GM23338 (cell line): ENCODE measurements at regions not wholly inside any gene's neighbourhood (a gene's known extent, or its start where the extent isn't known, plus 50 kb on each side); places are given as distances from the start of the nearest gene placed in this dataset.

Source experiments
- ETS1 ChIP-seq: IDR thresholded peaks from 2 replicates; pipeline ENCODE4 v1.6.1; 2016; ENCODE audit warnings: antibody characterized with exemption
- EZH2 ChIP-seq: fragments of 200-600 bp; sonication (generic); IDR thresholded peaks from one replicate; pipeline ENCODE4 v1.8.0; 2017; ENCODE audit warnings: antibody characterized with exemption, mild to moderate bottlenecking, low read depth; ENCODE audit not compliant: unreplicated experiment
- NANOG ChIP-seq: IDR thresholded peaks from 2 replicates; pipeline ENCODE4 v1.6.1; 2016; ENCODE audit warnings: antibody characterized with exemption, borderline replicate concordance
- POLR2AphosphoS5 ChIP-seq: IDR thresholded peaks from 2 replicates; pipeline ENCODE4 v1.6.1; 2016; ENCODE audit warnings: antibody characterized with exemption, low read depth
- ZNF114 ChIP-seq: fragments of 250-450 bp; sonication (Bioruptor Pico); IDR thresholded peaks from 2 replicates; pipeline ENCODE4 v1.5.0; 2020; ENCODE audit warnings: mild to moderate bottlenecking, moderate library complexity
- ZNF331 ChIP-seq: fragments of 250-450 bp; sonication (Bioruptor Pico); IDR thresholded peaks from 2 replicates; pipeline ENCODE4 v1.5.0; 2020; ENCODE audit warnings: low read depth, mild to moderate bottlenecking, moderate library complexity
- TF ChIP-seq, protein P1 (sequence below): fragments of 250-450 bp; sonication (Bioruptor Pico); IDR thresholded peaks from 2 replicates; pipeline ENCODE4 v1.5.0; 2020; ENCODE audit warnings: mild to moderate bottlenecking, moderate library complexity
- TF ChIP-seq, protein P2 (sequence below), 2 experiments: fragments of 200-600 bp in 1 of 2; sonication (generic) in 1 of 2; conservative IDR thresholded peaks; 2 replicates each; pipeline versions ENCODE4 v1.5.1 to v1.6.1; 2016 to 2017; ENCODE audit warnings: antibody characterized with exemption in 2 of 2, low read depth in 2 of 2, mild to moderate bottlenecking in 2 of 2, moderate library complexity in 1 of 2

DNA sequence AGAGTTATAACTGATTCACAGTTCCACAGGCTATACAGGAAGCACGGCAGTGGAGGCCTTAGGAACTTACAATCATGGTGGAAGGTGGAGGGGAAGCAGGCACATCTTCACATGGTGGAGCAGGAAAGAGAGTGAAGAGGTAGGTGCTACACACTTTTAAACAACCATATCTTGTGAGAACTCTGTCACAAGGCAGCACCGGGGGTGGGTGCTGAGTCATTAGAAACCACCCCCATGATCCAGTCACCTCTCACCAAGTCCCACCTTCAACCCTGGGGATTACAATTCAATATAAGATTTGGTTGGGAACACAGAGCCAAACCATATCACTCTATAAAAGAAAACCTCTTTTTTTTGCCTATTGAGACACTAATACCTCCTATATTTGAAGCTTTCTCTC lies 1108.5 kb upstream of the CDH2 start (continued):
- TF ChIP-seq, protein P1, sequence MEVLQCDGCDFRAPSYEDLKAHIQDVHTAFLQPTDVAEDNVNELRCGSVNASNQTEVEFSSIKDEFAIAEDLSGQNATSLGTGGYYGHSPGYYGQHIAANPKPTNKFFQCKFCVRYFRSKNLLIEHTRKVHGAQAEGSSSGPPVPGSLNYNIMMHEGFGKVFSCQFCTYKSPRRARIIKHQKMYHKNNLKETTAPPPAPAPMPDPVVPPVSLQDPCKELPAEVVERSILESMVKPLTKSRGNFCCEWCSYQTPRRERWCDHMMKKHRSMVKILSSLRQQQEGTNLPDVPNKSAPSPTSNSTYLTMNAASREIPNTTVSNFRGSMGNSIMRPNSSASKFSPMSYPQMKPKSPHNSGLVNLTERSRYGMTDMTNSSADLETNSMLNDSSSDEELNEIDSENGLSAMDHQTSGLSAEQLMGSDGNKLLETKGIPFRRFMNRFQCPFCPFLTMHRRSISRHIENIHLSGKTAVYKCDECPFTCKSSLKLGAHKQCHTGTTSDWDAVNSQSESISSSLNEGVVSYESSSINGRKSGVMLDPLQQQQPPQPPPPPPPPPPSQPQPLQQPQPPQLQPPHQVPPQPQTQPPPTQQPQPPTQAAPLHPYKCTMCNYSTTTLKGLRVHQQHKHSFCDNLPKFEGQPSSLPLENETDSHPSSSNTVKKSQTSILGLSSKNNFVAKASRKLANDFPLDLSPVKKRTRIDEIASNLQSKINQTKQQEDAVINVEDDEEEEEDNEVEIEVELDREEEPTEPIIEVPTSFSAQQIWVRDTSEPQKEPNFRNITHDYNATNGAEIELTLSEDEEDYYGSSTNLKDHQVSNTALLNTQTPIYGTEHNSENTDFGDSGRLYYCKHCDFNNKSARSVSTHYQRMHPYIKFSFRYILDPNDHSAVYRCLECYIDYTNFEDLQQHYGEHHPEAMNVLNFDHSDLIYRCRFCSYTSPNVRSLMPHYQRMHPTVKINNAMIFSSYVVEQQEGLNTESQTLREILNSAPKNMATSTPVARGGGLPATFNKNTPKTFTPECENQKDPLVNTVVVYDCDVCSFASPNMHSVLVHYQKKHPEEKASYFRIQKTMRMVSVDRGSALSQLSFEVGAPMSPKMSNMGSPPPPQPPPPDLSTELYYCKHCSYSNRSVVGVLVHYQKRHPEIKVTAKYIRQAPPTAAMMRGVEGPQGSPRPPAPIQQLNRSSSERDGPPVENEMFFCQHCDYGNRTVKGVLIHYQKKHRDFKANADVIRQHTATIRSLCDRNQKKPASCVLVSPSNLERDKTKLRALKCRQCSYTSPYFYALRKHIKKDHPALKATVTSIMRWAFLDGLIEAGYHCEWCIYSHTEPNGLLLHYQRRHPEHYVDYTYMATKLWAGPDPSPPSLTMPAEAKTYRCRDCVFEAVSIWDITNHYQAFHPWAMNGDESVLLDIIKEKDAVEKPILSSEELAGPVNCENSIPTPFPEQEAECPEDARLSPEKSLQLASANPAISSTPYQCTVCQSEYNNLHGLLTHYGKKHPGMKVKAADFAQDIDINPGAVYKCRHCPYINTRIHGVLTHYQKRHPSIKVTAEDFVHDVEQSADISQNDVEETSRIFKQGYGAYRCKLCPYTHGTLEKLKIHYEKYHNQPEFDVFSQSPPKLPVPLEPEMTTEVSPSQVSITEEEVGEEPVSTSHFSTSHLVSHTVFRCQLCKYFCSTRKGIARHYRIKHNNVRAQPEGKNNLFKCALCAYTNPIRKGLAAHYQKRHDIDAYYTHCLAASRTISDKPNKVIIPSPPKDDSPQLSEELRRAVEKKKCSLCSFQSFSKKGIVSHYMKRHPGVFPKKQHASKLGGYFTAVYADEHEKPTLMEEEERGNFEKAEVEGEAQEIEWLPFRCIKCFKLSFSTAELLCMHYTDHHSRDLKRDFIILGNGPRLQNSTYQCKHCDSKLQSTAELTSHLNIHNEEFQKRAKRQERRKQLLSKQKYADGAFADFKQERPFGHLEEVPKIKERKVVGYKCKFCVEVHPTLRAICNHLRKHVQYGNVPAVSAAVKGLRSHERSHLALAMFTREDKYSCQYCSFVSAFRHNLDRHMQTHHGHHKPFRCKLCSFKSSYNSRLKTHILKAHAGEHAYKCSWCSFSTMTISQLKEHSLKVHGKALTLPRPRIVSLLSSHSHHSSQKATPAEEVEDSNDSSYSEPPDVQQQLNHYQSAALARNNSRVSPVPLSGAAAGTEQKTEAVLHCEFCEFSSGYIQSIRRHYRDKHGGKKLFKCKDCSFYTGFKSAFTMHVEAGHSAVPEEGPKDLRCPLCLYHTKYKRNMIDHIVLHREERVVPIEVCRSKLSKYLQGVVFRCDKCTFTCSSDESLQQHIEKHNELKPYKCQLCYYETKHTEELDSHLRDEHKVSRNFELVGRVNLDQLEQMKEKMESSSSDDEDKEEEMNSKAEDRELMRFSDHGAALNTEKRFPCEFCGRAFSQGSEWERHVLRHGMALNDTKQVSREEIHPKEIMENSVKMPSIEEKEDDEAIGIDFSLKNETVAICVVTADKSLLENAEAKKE (CRISPR knock-in tag), result no peak
- no peak for TF ChIP-seq ZNF331 (CRISPR knock-in tag)
- TF ChIP-seq ETS1, result no peak
- no peak for TF ChIP-seq POLR2AphosphoS5
- TF ChIP-seq, protein P2, sequence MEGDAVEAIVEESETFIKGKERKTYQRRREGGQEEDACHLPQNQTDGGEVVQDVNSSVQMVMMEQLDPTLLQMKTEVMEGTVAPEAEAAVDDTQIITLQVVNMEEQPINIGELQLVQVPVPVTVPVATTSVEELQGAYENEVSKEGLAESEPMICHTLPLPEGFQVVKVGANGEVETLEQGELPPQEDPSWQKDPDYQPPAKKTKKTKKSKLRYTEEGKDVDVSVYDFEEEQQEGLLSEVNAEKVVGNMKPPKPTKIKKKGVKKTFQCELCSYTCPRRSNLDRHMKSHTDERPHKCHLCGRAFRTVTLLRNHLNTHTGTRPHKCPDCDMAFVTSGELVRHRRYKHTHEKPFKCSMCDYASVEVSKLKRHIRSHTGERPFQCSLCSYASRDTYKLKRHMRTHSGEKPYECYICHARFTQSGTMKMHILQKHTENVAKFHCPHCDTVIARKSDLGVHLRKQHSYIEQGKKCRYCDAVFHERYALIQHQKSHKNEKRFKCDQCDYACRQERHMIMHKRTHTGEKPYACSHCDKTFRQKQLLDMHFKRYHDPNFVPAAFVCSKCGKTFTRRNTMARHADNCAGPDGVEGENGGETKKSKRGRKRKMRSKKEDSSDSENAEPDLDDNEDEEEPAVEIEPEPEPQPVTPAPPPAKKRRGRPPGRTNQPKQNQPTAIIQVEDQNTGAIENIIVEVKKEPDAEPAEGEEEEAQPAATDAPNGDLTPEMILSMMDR (conservative IDR thresholded peaks at IDR 0.05; ENCODE audit: low read depth in 2 of 2), result no peak
- TF ChIP-seq ZNF114 (CRISPR knock-in tag), result no peak
- no peak for TF ChIP-seq EZH2
- no peak for TF ChIP-seq NANOG
